Tibial nerve (tissue), 4 donors: ENCODE measurements at regions not wholly inside any gene's neighbourhood (a gene's known extent, or its start where the extent isn't known, plus 50 kb on each side); places are given as distances from the start of the nearest gene placed in this dataset.

Experiments
- EP300 ChIP-seq, 2 donors: sonication (generic); formaldehyde crosslinking; IDR thresholded peaks; one replicate each; pipeline ENCODE4 v1.6.1; 2017; ENCODE audit warnings: antibody characterized with exemption in 2 of 2, mild to moderate bottlenecking in 1 of 2
- POLR2A ChIP-seq, 2 donors: fragments of 450-650 bp; IDR thresholded peaks; one replicate each; pipeline ENCODE4 v1.6.1; 2017; ENCODE audit warnings: antibody characterized with exemption in 2 of 2, mild to moderate bottlenecking in 2 of 2, moderate library complexity in 2 of 2
- TF ChIP-seq, protein P1 (sequence below), 5 experiments: fragments of 200-600 bp in 3 of 5; fragments of 450-650 bp in 2 of 5; sonication (generic) in 3 of 5; IDR thresholded peaks; one replicate each; pipeline ENCODE4 v1.5.1; 2016 to 2019; ENCODE audit warnings: antibody characterized with exemption in 5 of 5, mild to moderate bottlenecking in 3 of 5, moderate library complexity in 2 of 5

DNA sequence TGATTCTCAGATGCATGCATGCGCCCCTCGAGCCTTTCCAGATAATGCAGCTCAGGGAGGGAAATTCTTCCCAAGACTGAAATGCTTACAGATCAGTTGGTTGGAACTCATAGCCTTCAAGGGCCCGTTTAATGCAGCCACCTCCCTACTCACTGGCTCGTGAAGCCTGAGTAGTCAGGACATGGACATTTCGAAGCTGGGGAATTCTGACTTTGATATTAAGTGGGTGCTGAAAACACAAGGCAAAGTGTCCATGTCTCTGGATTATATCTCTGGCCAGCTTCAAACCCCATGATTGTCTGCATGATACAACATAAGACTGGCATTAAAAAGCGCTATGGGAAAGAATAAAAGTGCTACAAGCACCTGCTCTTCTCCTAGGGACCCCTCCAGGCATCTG lies 207.5 kb downstream of the HERPUD2 start:
- TF ChIP-seq, protein P1, sequence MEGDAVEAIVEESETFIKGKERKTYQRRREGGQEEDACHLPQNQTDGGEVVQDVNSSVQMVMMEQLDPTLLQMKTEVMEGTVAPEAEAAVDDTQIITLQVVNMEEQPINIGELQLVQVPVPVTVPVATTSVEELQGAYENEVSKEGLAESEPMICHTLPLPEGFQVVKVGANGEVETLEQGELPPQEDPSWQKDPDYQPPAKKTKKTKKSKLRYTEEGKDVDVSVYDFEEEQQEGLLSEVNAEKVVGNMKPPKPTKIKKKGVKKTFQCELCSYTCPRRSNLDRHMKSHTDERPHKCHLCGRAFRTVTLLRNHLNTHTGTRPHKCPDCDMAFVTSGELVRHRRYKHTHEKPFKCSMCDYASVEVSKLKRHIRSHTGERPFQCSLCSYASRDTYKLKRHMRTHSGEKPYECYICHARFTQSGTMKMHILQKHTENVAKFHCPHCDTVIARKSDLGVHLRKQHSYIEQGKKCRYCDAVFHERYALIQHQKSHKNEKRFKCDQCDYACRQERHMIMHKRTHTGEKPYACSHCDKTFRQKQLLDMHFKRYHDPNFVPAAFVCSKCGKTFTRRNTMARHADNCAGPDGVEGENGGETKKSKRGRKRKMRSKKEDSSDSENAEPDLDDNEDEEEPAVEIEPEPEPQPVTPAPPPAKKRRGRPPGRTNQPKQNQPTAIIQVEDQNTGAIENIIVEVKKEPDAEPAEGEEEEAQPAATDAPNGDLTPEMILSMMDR (IDR thresholded peaks at IDR 0.05), result no peak
- TF ChIP-seq POLR2A (IDR thresholded peaks at IDR 0.05), result no peak
- no peak for TF ChIP-seq EP300 (IDR thresholded peaks at IDR 0.05)
